ENCODE measurements at regions not wholly inside any gene's neighbourhood (a gene's known extent, or its start where the extent isn't known, plus 50 kb on each side); places are given as distances from the start of the nearest gene placed in this dataset.

DNA sequence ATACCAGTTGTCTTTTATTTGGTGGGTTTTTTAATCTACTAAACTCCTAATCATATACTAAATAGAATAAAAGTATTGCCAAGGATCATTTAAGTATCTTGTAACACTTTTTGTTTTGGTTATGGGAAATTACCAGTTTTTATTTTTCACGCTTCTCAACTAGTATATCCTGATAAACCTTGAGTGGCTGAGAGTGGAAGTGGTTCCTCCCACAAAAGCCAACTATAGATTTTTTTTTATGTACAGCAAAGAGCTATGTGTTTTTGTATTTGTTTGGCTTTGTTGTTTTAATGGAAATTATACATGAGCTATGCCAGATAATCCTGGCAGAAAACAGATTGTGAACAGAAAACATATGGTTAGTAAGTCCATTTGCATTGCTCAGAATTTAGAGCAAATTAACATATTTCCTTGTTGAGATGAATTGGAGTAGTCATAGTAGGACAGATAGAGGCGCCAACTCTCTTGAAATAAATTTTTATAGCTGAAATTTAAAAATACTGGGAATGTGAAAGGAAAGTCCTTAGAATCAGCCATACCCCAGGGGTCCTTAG, 60.9 kb upstream of the PSMA6 start:
- TF ChIP-seq, protein P1, sequence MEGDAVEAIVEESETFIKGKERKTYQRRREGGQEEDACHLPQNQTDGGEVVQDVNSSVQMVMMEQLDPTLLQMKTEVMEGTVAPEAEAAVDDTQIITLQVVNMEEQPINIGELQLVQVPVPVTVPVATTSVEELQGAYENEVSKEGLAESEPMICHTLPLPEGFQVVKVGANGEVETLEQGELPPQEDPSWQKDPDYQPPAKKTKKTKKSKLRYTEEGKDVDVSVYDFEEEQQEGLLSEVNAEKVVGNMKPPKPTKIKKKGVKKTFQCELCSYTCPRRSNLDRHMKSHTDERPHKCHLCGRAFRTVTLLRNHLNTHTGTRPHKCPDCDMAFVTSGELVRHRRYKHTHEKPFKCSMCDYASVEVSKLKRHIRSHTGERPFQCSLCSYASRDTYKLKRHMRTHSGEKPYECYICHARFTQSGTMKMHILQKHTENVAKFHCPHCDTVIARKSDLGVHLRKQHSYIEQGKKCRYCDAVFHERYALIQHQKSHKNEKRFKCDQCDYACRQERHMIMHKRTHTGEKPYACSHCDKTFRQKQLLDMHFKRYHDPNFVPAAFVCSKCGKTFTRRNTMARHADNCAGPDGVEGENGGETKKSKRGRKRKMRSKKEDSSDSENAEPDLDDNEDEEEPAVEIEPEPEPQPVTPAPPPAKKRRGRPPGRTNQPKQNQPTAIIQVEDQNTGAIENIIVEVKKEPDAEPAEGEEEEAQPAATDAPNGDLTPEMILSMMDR (IDR thresholded peaks at IDR 0.05; ENCODE audit: low read length, missing control alignments) = no peak
- H3K4me3 ChIP-seq (replicated peaks; ENCODE audit: low read depth, low read length) = no peak overlapping the region
- no peak for DNase-seq (ENCODE audit: low read depth)

DNA sequence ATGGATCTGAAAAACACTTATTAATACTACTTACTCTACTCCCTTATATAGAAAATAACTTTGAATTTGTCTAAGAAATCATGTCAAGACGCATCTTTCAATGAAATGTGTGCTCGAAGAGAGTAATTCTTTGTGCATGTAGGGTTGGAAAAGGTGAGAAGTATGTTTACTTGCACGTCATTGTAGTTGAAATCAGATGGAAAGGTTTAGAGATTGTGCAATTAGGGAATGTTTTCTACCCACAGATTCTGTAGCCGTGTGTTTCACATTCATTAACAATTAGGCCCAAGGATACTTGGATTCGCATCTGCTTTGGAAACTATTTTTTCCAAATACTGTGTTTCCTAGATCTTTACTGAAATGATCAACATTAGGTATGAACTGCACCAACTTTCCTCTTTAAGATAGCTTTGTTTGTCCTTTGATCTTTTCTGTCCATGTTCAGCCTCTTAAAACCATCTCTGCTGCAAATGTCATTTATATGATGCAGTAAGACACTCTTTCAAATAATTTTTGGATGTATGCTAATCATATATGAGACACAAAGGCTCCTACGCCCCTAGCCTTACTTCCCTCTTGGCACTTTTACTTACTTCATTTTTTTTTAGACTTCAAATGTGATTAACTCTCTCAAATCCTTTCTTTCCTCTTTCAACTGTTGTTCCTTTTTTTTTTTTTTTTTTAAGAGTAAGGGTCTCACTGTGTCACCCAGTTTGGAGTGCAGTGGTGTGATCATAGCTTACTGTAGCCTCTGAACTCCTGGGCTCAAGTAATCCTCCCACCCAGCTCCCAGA, 58.0 kb upstream of the PSMA6 start:
- DNase-seq (ENCODE audit: low read depth) = peak; percentile 61
- no peak overlapping the region for H3K4me3 ChIP-seq (replicated peaks; ENCODE audit: low read depth, low read length)
- TF ChIP-seq, protein P1 (IDR thresholded peaks at IDR 0.05; ENCODE audit: low read length, missing control alignments) = no peak

DNA sequence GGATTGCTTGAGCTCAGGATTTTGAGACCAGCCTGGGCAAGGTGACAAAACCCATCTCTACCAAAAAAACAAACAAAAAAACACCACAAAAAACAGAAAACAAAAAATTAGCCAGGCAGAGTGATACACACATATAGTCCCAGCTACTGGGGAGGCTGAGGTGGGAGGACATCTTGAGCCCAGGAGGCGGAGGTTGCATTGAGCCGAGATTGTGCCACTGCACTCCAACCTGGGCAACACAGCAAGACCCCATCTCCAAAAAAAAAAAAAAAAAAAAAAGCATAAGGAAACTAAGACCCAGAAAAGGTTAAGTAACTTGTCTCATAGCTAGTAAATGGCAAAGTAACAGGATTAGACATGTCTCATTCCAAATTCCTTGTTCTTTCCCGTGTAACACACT, 56.3 kb upstream of the PSMA6 start:
- TF ChIP-seq, protein P1 (IDR thresholded peaks at IDR 0.05; ENCODE audit: low read length, missing control alignments) = no peak
- H3K4me3 ChIP-seq (replicated peaks; ENCODE audit: low read depth, low read length) = no peak overlapping the region
- DNase-seq (ENCODE audit: low read depth) = no peak

DNA sequence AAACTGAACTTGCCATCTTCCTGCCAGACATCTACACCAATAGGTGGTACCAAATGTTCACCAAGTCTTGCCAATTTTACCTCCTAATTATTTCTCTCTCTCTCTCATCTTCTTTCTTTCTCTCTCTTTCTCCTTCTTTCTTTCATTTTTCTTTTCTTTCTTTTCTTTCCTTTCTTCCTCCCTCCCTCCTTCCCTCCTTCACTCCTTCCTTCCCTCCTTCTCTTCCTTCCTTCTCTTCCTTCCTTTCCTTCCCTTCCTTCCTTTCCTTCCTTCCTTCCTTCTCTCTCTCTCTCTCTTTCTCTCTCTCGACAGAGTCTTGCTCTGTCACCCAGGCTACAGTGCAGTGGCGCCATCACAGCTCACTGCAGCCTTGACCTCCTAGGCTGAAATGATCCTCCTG, 55.4 kb upstream of the PSMA6 start:
- no peak for DNase-seq (ENCODE audit: low read depth)
- TF ChIP-seq, protein P1 (IDR thresholded peaks at IDR 0.05; ENCODE audit: low read length, missing control alignments) = no peak
- no peak overlapping the region for H3K4me3 ChIP-seq (replicated peaks; ENCODE audit: low read depth, low read length)

DNA sequence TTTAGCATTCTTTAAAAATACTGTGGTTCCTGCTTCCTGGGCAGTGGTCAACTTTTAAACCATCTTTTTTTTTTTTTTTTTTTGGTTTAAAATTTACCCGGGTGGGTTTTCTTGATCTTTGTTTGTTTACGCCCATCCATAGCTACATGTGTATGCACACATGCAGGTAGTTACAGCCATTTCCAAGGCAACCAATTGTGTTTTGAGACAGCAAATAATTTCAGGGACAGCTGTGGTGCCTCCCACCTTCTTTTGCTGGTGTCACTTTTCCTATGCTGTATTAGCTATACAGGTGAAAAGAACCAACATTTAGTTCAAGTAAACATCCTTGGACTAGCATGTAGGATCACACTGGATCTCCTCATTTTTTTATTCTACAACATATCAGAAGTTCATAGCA, 52.0 kb upstream of the PSMA6 start:
- TF ChIP-seq, protein P1 (IDR thresholded peaks at IDR 0.05; ENCODE audit: low read length, missing control alignments) = no peak
- H3K4me3 ChIP-seq (replicated peaks; ENCODE audit: low read depth, low read length) = no peak overlapping the region
- DNase-seq (ENCODE audit: low read depth) = no peak

All from fibroblast of pulmonary artery (primary cell).